OCI-LY7 (cell line): ENCODE measurements at regions not wholly inside any gene's neighbourhood (a gene's known extent, or its start where the extent isn't known, plus 50 kb on each side); places are given as distances from the start of the nearest gene placed in this dataset.

ENCODE experiments used
- EZH2phosphoT487 ChIP-seq: fragments of 200-600 bp; sonication (generic); IDR thresholded peaks from 2 replicates; pipeline ENCODE4 v1.6.1; 2018; ENCODE audit warnings: low read depth, borderline replicate concordance, mild to moderate bottlenecking, mixed run types, antibody characterized with exemption, low read length, moderate library complexity, mixed read lengths
- TF ChIP-seq, protein P1 (sequence below): fragments of 200-600 bp; sonication (generic); conservative IDR thresholded peaks from 2 replicates; pipeline ENCODE4 v1.5.1; 2014; ENCODE audit warnings: mild to moderate bottlenecking, antibody characterized with exemption, low read length, moderate library complexity, mixed read lengths

DNA sequence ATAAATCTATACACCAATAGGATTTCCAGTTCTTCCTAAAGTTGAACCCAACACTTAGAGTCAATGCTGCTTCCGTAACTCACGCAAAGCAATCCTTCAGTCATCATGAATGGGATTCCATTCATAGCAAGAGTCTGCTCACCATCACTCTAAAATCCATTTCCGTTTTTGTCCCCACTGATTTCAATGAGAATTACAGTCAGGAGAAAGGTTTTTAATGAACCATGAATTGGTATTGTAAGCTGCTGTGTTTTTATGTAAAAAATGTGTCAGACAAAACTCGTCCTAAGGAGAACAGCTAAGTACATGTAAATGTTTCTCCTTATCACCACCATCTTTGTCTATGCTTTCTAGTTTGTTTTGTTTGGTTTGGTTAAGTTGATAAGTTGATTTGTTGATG is 391.5 kb downstream of the IRS1 start:
- TF ChIP-seq, protein P1, sequence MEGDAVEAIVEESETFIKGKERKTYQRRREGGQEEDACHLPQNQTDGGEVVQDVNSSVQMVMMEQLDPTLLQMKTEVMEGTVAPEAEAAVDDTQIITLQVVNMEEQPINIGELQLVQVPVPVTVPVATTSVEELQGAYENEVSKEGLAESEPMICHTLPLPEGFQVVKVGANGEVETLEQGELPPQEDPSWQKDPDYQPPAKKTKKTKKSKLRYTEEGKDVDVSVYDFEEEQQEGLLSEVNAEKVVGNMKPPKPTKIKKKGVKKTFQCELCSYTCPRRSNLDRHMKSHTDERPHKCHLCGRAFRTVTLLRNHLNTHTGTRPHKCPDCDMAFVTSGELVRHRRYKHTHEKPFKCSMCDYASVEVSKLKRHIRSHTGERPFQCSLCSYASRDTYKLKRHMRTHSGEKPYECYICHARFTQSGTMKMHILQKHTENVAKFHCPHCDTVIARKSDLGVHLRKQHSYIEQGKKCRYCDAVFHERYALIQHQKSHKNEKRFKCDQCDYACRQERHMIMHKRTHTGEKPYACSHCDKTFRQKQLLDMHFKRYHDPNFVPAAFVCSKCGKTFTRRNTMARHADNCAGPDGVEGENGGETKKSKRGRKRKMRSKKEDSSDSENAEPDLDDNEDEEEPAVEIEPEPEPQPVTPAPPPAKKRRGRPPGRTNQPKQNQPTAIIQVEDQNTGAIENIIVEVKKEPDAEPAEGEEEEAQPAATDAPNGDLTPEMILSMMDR, result no peak
- no peak for TF ChIP-seq EZH2phosphoT487
